Tibial artery (tissue), 4 donors: ENCODE measurements at regions not wholly inside any gene's neighbourhood (a gene's known extent, or its start where the extent isn't known, plus 50 kb on each side); places are given as distances from the start of the nearest gene placed in this dataset.

Experiments used
- DNase-seq, 2 donors: peaks; one replicate each; pipeline ENCODE4 v3.0.0-alpha.2; 2019
- H3K27ac ChIP-seq, 2 donors: fragments of 200-600 bp; sonication (generic) in 1 of 2; 1 replicate in 1 of 2; 2 replicates in 1 of 2; pipeline ENCODE4 v1.5.1; 2018 to 2019; ENCODE audit warnings: mild to moderate bottlenecking in 1 of 2
- H3K27me3 ChIP-seq, 2 donors: fragments of 200-600 bp; sonication (generic) in 1 of 2; one replicate each; pipeline versions ENCODE4 v1.5.1 to v1.6.0; 2016 to 2019
- H3K36me3 ChIP-seq, 3 donors: fragments of 200-600 bp; sonication (generic) in 2 of 3; one replicate each; pipeline ENCODE4 v1.5.1; 2016 to 2019; ENCODE audit warnings: mild to moderate bottlenecking in 2 of 3
- H3K4me1 ChIP-seq, 4 donors: fragments of 200-600 bp; sonication (generic) in 2 of 4; 1 replicate in 3 of 4; 2 replicates in 1 of 4; pipeline ENCODE4 v1.5.1; 2016 to 2019
- H3K4me3 ChIP-seq, 2 donors: fragments of 200-600 bp; sonication (generic) in 1 of 2; 1 replicate in 1 of 2; 2 replicates in 1 of 2; pipeline ENCODE4 v1.5.1; 2018 to 2019; ENCODE audit warnings: mild to moderate bottlenecking in 2 of 2
- H3K9me3 ChIP-seq, 3 donors: fragments of 200-600 bp; sonication (generic) in 1 of 3; one replicate each; pipeline ENCODE4 v1.5.1; 2016 to 2019
- intact Hi-C: fragments of 100-400 bp; cut with DNase I; formaldehyde crosslinking; loops from one replicate; pipeline ENCODE4 v1.15.0; 2023; ENCODE audit warnings: low total_unique reads
- TF ChIP-seq, protein P1 (sequence below), 2 experiments: fragments of 200-600 bp in 1 of 2; fragments of 450-650 bp in 1 of 2; IDR thresholded peaks; one replicate each; pipeline ENCODE4 v1.5.1; 2017 to 2019; ENCODE audit warnings: antibody characterized with exemption in 2 of 2, mild to moderate bottlenecking in 1 of 2, moderate library complexity in 1 of 2

- DNase-seq: no peak
- Histone ChIP-seq H3K9me3 (no peaks in the 10 kb centered on the region), H3K4me3 (no peak overlapping the region), H3K36me3 (no peaks in the 10 kb centered on the region), H3K4me1 (no peaks in the 10 kb centered on the region), H3K27me3 (no peaks in the 10 kb centered on the region), H3K27ac (no peak overlapping the region)
- TF ChIP-seq, protein P1, sequence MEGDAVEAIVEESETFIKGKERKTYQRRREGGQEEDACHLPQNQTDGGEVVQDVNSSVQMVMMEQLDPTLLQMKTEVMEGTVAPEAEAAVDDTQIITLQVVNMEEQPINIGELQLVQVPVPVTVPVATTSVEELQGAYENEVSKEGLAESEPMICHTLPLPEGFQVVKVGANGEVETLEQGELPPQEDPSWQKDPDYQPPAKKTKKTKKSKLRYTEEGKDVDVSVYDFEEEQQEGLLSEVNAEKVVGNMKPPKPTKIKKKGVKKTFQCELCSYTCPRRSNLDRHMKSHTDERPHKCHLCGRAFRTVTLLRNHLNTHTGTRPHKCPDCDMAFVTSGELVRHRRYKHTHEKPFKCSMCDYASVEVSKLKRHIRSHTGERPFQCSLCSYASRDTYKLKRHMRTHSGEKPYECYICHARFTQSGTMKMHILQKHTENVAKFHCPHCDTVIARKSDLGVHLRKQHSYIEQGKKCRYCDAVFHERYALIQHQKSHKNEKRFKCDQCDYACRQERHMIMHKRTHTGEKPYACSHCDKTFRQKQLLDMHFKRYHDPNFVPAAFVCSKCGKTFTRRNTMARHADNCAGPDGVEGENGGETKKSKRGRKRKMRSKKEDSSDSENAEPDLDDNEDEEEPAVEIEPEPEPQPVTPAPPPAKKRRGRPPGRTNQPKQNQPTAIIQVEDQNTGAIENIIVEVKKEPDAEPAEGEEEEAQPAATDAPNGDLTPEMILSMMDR (IDR thresholded peaks at IDR 0.05): no peak
- intact Hi-C loops: no loop called here
These were observed 387.6 kb upstream of the DDI1 start for GRCh38 chr11:103648670-103649400.

- Histone ChIP-seq H3K4me3 (no peak overlapping the region), H3K27me3 (no peaks in the 10 kb centered on the region), H3K4me1 (no peaks in the 10 kb centered on the region), H3K9me3 (no peaks in the 10 kb centered on the region), H3K27ac (no peak overlapping the region), H3K36me3 (no peaks in the 10 kb centered on the region)
- no peak for DNase-seq
- intact Hi-C loops: no loop called here
- TF ChIP-seq, protein P1 (IDR thresholded peaks at IDR 0.05): no peak
These were observed 387.0 kb upstream of the DDI1 start for GRCh38 chr11:103649401-103649895.

DNA sequence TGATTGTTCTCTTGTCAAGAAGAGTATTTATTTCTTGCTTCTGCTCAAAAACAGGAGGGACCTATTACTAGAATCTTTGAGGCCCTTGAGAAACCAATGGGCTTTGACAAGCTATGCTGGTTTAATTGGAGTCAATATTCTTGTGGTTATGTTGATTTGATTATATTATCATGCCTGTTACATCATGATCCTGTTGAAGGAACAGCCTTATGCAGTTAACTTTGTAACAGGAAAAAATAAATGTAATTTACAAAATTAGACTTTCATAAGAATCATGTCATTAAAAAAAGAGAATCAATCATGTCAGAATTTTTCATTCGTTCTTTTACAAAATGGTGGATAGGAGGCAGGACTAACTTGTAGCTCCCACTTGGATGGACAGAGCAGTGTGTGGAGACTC lies 386.1 kb upstream of the DDI1 start:
- H3K4me3 ChIP-seq: no peak overlapping the region
- H3K27ac ChIP-seq: no peak overlapping the region
- TF ChIP-seq, protein P1 (IDR thresholded peaks at IDR 0.05): no peak

DNA sequence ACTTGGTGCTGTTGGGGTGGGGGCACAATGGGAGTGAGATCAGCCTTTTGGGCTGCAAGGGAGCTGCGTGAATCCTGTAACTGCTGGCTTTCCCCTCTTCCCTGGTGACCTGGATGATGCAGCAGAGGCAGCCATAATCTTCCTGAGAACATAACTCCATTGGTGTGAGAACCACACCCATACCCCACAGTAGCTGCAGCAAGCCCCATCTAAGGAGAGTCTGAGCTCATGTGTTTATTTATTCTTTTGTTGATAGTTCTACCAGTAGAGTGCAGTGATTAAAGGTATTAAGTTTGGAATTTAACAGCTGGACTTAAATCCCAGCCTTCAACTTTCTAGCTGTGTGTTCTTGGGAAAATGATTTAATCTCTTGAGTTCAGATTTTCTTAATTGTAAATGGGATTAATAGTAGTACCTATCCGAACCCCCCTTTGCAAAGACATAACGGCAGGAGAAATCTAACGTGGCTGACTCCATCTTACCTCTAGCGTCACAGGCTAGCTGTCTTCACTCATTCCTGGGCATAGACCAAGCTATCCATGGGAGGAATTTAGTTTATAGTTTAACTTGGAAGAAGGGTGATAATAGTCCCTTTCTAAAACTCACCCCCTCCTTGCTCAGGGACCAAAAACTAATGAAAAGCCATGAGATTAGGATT lies 385.0 kb upstream of the DDI1 start:
- no peaks in the 10 kb centered on the region for H3K9me3 ChIP-seq
- TF ChIP-seq, protein P1 (IDR thresholded peaks at IDR 0.05): no peak
- H3K4me1 ChIP-seq: no peaks in the 10 kb centered on the region
- no peaks in the 10 kb centered on the region for H3K27me3 ChIP-seq
- no peaks in the 10 kb centered on the region for H3K36me3 ChIP-seq
- intact Hi-C loops: no loop called here
- H3K4me3 ChIP-seq: no peak overlapping the region
- no peak overlapping the region for H3K27ac ChIP-seq
- no peak for DNase-seq

More for the DNA sequence above, 386.1 kb upstream of the DDI1 start:
- no peaks in the 10 kb centered on the region for H3K27me3 ChIP-seq
- no peaks in the 10 kb centered on the region for H3K9me3 ChIP-seq
- H3K36me3 ChIP-seq: no peaks in the 10 kb centered on the region
- DNase-seq: no peak
- intact Hi-C loops: no loop called here
- no peaks in the 10 kb centered on the region for H3K4me1 ChIP-seq

- TF ChIP-seq, protein P1 (IDR thresholded peaks at IDR 0.05): no peak
These were observed 384.4 kb upstream of the DDI1 start for GRCh38 chr11:103652013-103652412.

More at GRCh38 chr11:103652013-103652412, 384.4 kb upstream of the DDI1 start:
- no peak for DNase-seq
- Histone ChIP-seq H3K27me3 (no peaks in the 10 kb centered on the region), H3K9me3 (no peaks in the 10 kb centered on the region), H3K4me3 (no peak overlapping the region), H3K36me3 (no peaks in the 10 kb centered on the region), H3K4me1 (no peaks in the 10 kb centered on the region), H3K27ac (no peak overlapping the region)
- intact Hi-C loops: no loop called here
